IMR-90 (cell line): ENCODE measurements at regions not wholly inside any gene's neighbourhood (a gene's known extent, or its start where the extent isn't known, plus 50 kb on each side); places are given as distances from the start of the nearest gene placed in this dataset.

Experiments
- ATAC-seq: fragments of 200-7000 bp; cut with Tn5 transposase; 2 replicates; pipeline ENCODE4 v1.9.1; 2020; ENCODE audit warnings: low read depth, mild to moderate bottlenecking, moderate library complexity
- BruUV-seq: library from RNA; stranded (reverse); fragments of 400-500 nt; replicated peaks from 2 replicates; lab custom pipeline; 2021; lab: Mats Ljungman, UMichigan
- CTCF ChIA-PET: fragments of 300-600 bp; formaldehyde crosslinking; extraction: SDS; loops from one replicate; lab custom pipeline; 2021; ENCODE audit warnings: antibody characterized with exemption; lab: Yijun Ruan, JAX
- POLR2A ChIA-PET: fragments of 300-600 bp; sonication (Branson Sonifier 250); formaldehyde crosslinking; loops from one replicate; lab custom pipeline; 2022; ENCODE audit warnings: antibody characterized with exemption; ENCODE audit not compliant: unreplicated experiment; lab: Charles Lee
- DNase-seq: peaks from one replicate; pipeline ENCODE4 v3.0.0; 2013
- H2AFZ ChIP-seq: replicated peaks from 2 replicates; pipeline ENCODE3; 2013; ENCODE audit warnings: low read length, mild to moderate bottlenecking; ENCODE audit not compliant: poor library complexity
- H2AK5ac ChIP-seq: 2 replicates; pipeline ENCODE4 v1.6.1; 2013; ENCODE audit warnings: low read depth, low read length, inconsistent platforms
- H2AK9ac ChIP-seq: replicated peaks from 2 replicates; pipeline ENCODE3; 2013; ENCODE audit warnings: mild to moderate bottlenecking, low read depth, low read length, moderate library complexity; ENCODE audit not compliant: poor library complexity
- H2BK120ac ChIP-seq: 2 replicates; pipeline ENCODE4 v1.6.1; 2013; ENCODE audit warnings: low read depth, low read length, inconsistent platforms
- H2BK15ac ChIP-seq: 3 replicates; pipeline ENCODE4 v1.6.1; 2013; ENCODE audit warnings: low read depth, low read length, inconsistent platforms
- H2BK20ac ChIP-seq: 2 replicates; pipeline ENCODE4 v1.6.1; 2013; ENCODE audit warnings: low read depth, mild to moderate bottlenecking, inconsistent platforms, low read length, moderate library complexity
- H2BK5ac ChIP-seq: 2 replicates; pipeline ENCODE4 v1.6.1; 2013; ENCODE audit warnings: mild to moderate bottlenecking, low read depth, low read length, inconsistent platforms; ENCODE audit not compliant: poor library complexity, severe bottlenecking
- H3K14ac ChIP-seq: replicated peaks from 2 replicates; pipeline ENCODE4 v1.6.1; 2013; ENCODE audit warnings: low read depth, low read length, inconsistent platforms
- H3K18ac ChIP-seq: 2 replicates; pipeline ENCODE4 v1.6.1; 2013; ENCODE audit warnings: low read depth, low read length, control low read depth
- H3K23ac ChIP-seq: 2 replicates; pipeline ENCODE4 v1.6.1; 2013; ENCODE audit warnings: low read depth, low read length, inconsistent platforms
- H3K27ac ChIP-seq: 2 replicates; pipeline ENCODE4 v1.5.1; 2013; ENCODE audit warnings: mild to moderate bottlenecking, control low read depth, low read length; ENCODE audit not compliant: insufficient read depth
- H3K27me3 ChIP-seq: 2 replicates; pipeline ENCODE4 v1.6.1; 2013; ENCODE audit warnings: low read length; ENCODE audit not compliant: control insufficient read depth, insufficient read depth
- H3K36me3 ChIP-seq: 2 replicates; pipeline ENCODE4 v1.6.1; 2013; ENCODE audit warnings: low read length, mixed read lengths; ENCODE audit not compliant: control insufficient read depth, insufficient read depth
- H3K4ac ChIP-seq: 2 replicates; pipeline ENCODE4 v1.6.1; 2013; ENCODE audit warnings: low read depth, low read length, inconsistent platforms
- H3K4me1 ChIP-seq: 2 replicates; pipeline ENCODE4 v1.6.1; 2013; ENCODE audit warnings: low read length, mixed read lengths; ENCODE audit not compliant: control insufficient read depth, insufficient read depth
- H3K4me2 ChIP-seq: 2 replicates; pipeline ENCODE4 v1.6.1; 2013; ENCODE audit warnings: low read depth, mild to moderate bottlenecking, control low read depth, low read length, moderate library complexity
- H3K4me3 ChIP-seq: 2 replicates; pipeline ENCODE4 v1.5.1; 2013; ENCODE audit warnings: low read depth, mild to moderate bottlenecking, control low read depth, low read length, moderate library complexity; ENCODE audit not compliant: insufficient read depth
- H3K56ac ChIP-seq: 2 replicates; pipeline ENCODE4 v1.6.1; 2013; ENCODE audit warnings: low read length, inconsistent platforms; ENCODE audit not compliant: insufficient read depth; ENCODE audit errors: extremely low read depth
- H3K79me1 ChIP-seq, 2 experiments: 2 replicates each; pipeline ENCODE4 v1.6.1; 2013; ENCODE audit warnings: low read length in 2 of 2, inconsistent platforms in 1 of 2, low read depth in 1 of 2
- H3K9ac ChIP-seq: 2 replicates; pipeline ENCODE4 v1.6.1; 2013; ENCODE audit warnings: low read depth, low read length, control low read depth
- H3K9me1 ChIP-seq: 2 replicates; pipeline ENCODE4 v1.6.1; 2013; ENCODE audit warnings: low read length, inconsistent platforms; ENCODE audit not compliant: insufficient read depth
- H3K9me3 ChIP-seq: 2 replicates; pipeline ENCODE4 v1.6.1; 2013; ENCODE audit warnings: low read length; ENCODE audit not compliant: control insufficient read depth, insufficient read depth
- H4K20me1 ChIP-seq: 2 replicates; pipeline ENCODE4 v1.6.1; 2013; ENCODE audit warnings: low read length, inconsistent platforms; ENCODE audit not compliant: insufficient read depth
- H4K5ac ChIP-seq: 2 replicates; pipeline ENCODE4 v1.6.1; 2013; ENCODE audit warnings: mild to moderate bottlenecking, low read depth, low read length, control low read depth
- H4K8ac ChIP-seq, 2 experiments: 2 replicates each; pipeline ENCODE4 v1.6.1; 2013; ENCODE audit warnings: low read depth in 2 of 2, low read length in 2 of 2, control low read depth in 1 of 2, inconsistent platforms in 1 of 2
- H4K91ac ChIP-seq: 2 replicates; pipeline ENCODE4 v1.6.1; 2013; ENCODE audit warnings: low read depth, low read length, inconsistent platforms; ENCODE audit not compliant: insufficient read depth
- CHD1 ChIP-seq: IDR thresholded peaks from 2 replicates; pipeline ENCODE4 v1.6.1; 2012; ENCODE audit warnings: low read depth, low read length, improper control_type of control experiment
- FOS ChIP-seq: fragments of 150-350 bp; IDR thresholded peaks from 2 replicates; pipeline ENCODE4 v1.6.1; 2016; ENCODE audit warnings: low read depth, low read length
- MAFK ChIP-seq: IDR thresholded peaks from 2 replicates; pipeline ENCODE4 v1.6.1; 2012; ENCODE audit warnings: low read depth, low read length, improper control_type of control experiment
- MXI1 ChIP-seq: IDR thresholded peaks from 2 replicates; pipeline ENCODE4 v1.6.1; 2012; ENCODE audit warnings: low read depth, mild to moderate bottlenecking, low read length, moderate library complexity, borderline replicate concordance
- POLR2A ChIP-seq: IDR thresholded peaks from 2 replicates; pipeline ENCODE4 v1.6.1; 2012; ENCODE audit warnings: mild to moderate bottlenecking, low read depth, low read length
- RAD21 ChIP-seq: IDR thresholded peaks from 2 replicates; pipeline ENCODE4 v1.6.1; 2012; ENCODE audit warnings: low read length, improper control_type of control experiment
- RCOR1 ChIP-seq: IDR thresholded peaks from 2 replicates; pipeline ENCODE4 v1.6.1; 2012; ENCODE audit warnings: mild to moderate bottlenecking, low read length, improper control_type of control experiment; ENCODE audit not compliant: insufficient replicate concordance
- SMC3 ChIP-seq: fragments of 150-350 bp; IDR thresholded peaks from 2 replicates; pipeline ENCODE4 v1.6.1; 2016; ENCODE audit warnings: low read depth, mild to moderate bottlenecking, antibody characterized with exemption, low read length, moderate library complexity
- WGBS, 2 experiments: methylation state at CpG; one replicate each; pipeline versions ENCODE4 v1.1.5 to v1.1.7; 2013; ENCODE audit warnings: missing lambda C conversion rate in 2 of 2; ENCODE audit not compliant: insufficient read length in 1 of 2; ENCODE audit errors: extremely low coverage in 2 of 2; 5-methylcytosine and 5-hydroxymethylcytosine counted together
- dilution Hi-C: fragments of 300-500 bp; cut with HindIII; formaldehyde crosslinking; loops from one replicate; pipeline ENCODE4 v1.14.3; 2018; ENCODE audit warnings: low sequenced_read_pairs; ENCODE audit not compliant: unreplicated experiment
- in situ Hi-C: fragments of 300-500 bp; cut with MboI; formaldehyde crosslinking; loops from 3 replicates; pipeline ENCODE4 v1.14.3; 2019; ENCODE audit warnings: low sequenced_read_pairs, inconsistent platforms, mixed read lengths
- intact Hi-C: fragments of 100-400 bp; cut with micrococcal nuclease; formaldehyde crosslinking; loops from 2 replicates; pipeline ENCODE4 v1.10.0; 2022
- TF ChIP-seq, protein P1 (sequence below): conservative IDR thresholded peaks from 2 replicates; pipeline ENCODE4 v1.5.1; 2012; ENCODE audit warnings: mild to moderate bottlenecking, low read depth, low read length, improper control_type of control experiment
- TF ChIP-seq, protein P2 (sequence below): fragments of 150-350 bp; IDR thresholded peaks from 2 replicates; pipeline ENCODE4 v1.6.1; 2017; ENCODE audit warnings: mild to moderate bottlenecking, antibody characterized with exemption, low read length, low read depth

DNA sequence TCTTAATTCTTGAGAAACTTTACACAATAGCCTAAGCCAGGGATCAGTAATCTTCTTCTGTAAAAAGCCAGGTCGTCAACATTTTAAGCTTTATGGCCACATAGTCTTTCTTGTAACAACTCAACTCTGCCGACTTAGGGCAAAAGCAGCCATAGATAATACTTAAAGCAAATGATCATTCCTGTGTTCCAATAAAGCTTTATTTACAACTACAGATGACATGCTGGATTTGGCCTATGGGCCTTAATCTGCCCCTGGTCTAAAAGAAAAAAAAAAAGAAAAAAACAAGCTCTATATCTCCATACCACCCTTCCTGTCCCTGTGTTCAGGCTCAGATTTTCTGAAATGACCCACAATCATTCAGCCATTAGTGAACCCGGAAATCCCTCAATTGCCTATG is 220.3 kb downstream of the ENC1 start:
- POLR2A ChIA-PET: interaction anchor here (0.6 kb wide), 1 partner anchor 381 kb away, joined by 4 read pairs; no protein-coding TSS in a partner anchor
- DNase-seq (no peak), ATAC-seq (no peak)
- Histone ChIP-seq H3K4me3 (no peak overlapping the region), H3K36me3 (no peaks in the 10 kb centered on the region), H4K8ac (no peak overlapping the region), H3K14ac (no peak overlapping the region), H2AK5ac (no peak overlapping the region), H3K56ac (no peak overlapping the region), H3K9me1 (no peaks in the 10 kb centered on the region), H4K20me1 (no peaks in the 10 kb centered on the region), H4K5ac (no peak overlapping the region), H3K9ac (no peak overlapping the region), H3K79me1 (no peaks in the 10 kb centered on the region), H3K23ac (no peak overlapping the region), H3K4me2 (no peak overlapping the region), H4K91ac (no peak overlapping the region), H3K18ac (no peak overlapping the region), H3K9me3 (no peaks in the 10 kb centered on the region), H3K4me1 (no peaks in the 10 kb centered on the region), H2AK9ac (no peak overlapping the region), H3K27ac (no peak overlapping the region), H2BK15ac (no peak overlapping the region), H3K4ac (no peak overlapping the region), H3K27me3 (peaks cover 11% of the 10 kb centered on the region), H2BK5ac (no peak overlapping the region), H2AFZ (no peak overlapping the region), H2BK20ac (no peak overlapping the region), H2BK120ac (no peak overlapping the region)
- no TSS peak for BruUV-seq
- in situ Hi-C loops (no loop called here), dilution Hi-C loops (no loop called here), intact Hi-C loops (no loop called here)
- CTCF ChIA-PET: interaction anchor here (0.6 to 0.8 kb wide), 3 partner anchors 16 to 312 kb away, joined by 3 to 4 read pairs (median 3); no protein-coding TSS in a partner anchor
- no CpG with 5 or more reads among the region's 3 CpGs for WGBS, 2 experiments
- no peak for TF ChIP-seq CHD1
- TF ChIP-seq RAD21: no peak
- TF ChIP-seq, protein P1, sequence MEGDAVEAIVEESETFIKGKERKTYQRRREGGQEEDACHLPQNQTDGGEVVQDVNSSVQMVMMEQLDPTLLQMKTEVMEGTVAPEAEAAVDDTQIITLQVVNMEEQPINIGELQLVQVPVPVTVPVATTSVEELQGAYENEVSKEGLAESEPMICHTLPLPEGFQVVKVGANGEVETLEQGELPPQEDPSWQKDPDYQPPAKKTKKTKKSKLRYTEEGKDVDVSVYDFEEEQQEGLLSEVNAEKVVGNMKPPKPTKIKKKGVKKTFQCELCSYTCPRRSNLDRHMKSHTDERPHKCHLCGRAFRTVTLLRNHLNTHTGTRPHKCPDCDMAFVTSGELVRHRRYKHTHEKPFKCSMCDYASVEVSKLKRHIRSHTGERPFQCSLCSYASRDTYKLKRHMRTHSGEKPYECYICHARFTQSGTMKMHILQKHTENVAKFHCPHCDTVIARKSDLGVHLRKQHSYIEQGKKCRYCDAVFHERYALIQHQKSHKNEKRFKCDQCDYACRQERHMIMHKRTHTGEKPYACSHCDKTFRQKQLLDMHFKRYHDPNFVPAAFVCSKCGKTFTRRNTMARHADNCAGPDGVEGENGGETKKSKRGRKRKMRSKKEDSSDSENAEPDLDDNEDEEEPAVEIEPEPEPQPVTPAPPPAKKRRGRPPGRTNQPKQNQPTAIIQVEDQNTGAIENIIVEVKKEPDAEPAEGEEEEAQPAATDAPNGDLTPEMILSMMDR: no peak
- TF ChIP-seq SMC3: no peak
- TF ChIP-seq, protein P2, sequence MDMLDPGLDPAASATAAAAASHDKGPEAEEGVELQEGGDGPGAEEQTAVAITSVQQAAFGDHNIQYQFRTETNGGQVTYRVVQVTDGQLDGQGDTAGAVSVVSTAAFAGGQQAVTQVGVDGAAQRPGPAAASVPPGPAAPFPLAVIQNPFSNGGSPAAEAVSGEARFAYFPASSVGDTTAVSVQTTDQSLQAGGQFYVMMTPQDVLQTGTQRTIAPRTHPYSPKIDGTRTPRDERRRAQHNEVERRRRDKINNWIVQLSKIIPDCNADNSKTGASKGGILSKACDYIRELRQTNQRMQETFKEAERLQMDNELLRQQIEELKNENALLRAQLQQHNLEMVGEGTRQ: no peak
- TF ChIP-seq POLR2A: no peak
- TF ChIP-seq FOS: no peak
- no peak for TF ChIP-seq MAFK
- TF ChIP-seq RCOR1: no peak
- TF ChIP-seq MXI1: no peak
